Mesendoderm (in vitro differentiated cells): ENCODE measurements at regions not wholly inside any gene's neighbourhood (a gene's known extent, or its start where the extent isn't known, plus 50 kb on each side); places are given as distances from the start of the nearest gene placed in this dataset.

Experiments
- DNase-seq: peaks from one replicate; pipeline ENCODE4 v3.0.0; 2013
- H2AK5ac ChIP-seq: 2 replicates; pipeline ENCODE4 v1.6.1; 2013; ENCODE audit warnings: low read length, inconsistent platforms
- H2BK120ac ChIP-seq: 2 replicates; pipeline ENCODE4 v1.6.1; 2013; ENCODE audit warnings: low read depth, mild to moderate bottlenecking, low read length, moderate library complexity, mixed read lengths
- H2BK15ac ChIP-seq: replicated peaks from 2 replicates; pipeline ENCODE4 v1.6.1; 2013; ENCODE audit warnings: low read depth, mild to moderate bottlenecking, moderate library complexity
- H2BK5ac ChIP-seq: 2 replicates; pipeline ENCODE4 v1.6.1; 2013; ENCODE audit warnings: low read length, inconsistent platforms
- H3K18ac ChIP-seq: 2 replicates; pipeline ENCODE4 v1.6.1; 2013; ENCODE audit warnings: mild to moderate bottlenecking, low read length, mixed read lengths
- H3K23ac ChIP-seq: one replicate; pipeline ENCODE4 v1.6.1; 2013; ENCODE audit warnings: low read length
- H3K27ac ChIP-seq: 2 replicates; pipeline ENCODE4 v1.5.1; 2013; ENCODE audit warnings: low read depth, mild to moderate bottlenecking, inconsistent platforms, low read length, moderate library complexity
- H3K27me3 ChIP-seq: 2 replicates; pipeline ENCODE4 v1.6.1; 2013; ENCODE audit warnings: low read length, control low read depth, mild to moderate bottlenecking, inconsistent platforms; ENCODE audit not compliant: insufficient read depth, poor library complexity
- H3K36me3 ChIP-seq: 2 replicates; pipeline ENCODE4 v1.6.1; 2013; ENCODE audit warnings: low read length, inconsistent platforms; ENCODE audit not compliant: control insufficient read depth, insufficient read depth
- H3K4ac ChIP-seq: one replicate; pipeline ENCODE4 v1.6.1; 2013; ENCODE audit warnings: low read depth, mild to moderate bottlenecking, low read length, moderate library complexity
- H3K4me1 ChIP-seq: 2 replicates; pipeline ENCODE4 v1.6.1; 2013; ENCODE audit warnings: low read depth, low read length, inconsistent platforms; ENCODE audit not compliant: control insufficient read depth
- H3K4me2 ChIP-seq: 2 replicates; pipeline ENCODE4 v1.6.1; 2013; ENCODE audit warnings: low read length
- H3K4me3 ChIP-seq: 2 replicates; pipeline ENCODE4 v1.5.1; 2013; ENCODE audit warnings: mild to moderate bottlenecking, low read length
- H3K56ac ChIP-seq: one replicate; pipeline ENCODE4 v1.6.1; 2013; ENCODE audit warnings: low read length
- H3K79me1 ChIP-seq: 2 replicates; pipeline ENCODE4 v1.6.1; 2013; ENCODE audit warnings: low read length, inconsistent platforms
- H3K79me2 ChIP-seq: 2 replicates; pipeline ENCODE4 v1.6.1; 2013; ENCODE audit warnings: mild to moderate bottlenecking, low read length; ENCODE audit not compliant: control insufficient read depth, insufficient read depth
- H3K9ac ChIP-seq: 2 replicates; pipeline ENCODE4 v1.6.1; 2013; ENCODE audit warnings: low read length, inconsistent platforms
- H4K5ac ChIP-seq: one replicate; pipeline ENCODE4 v1.6.1; 2013; ENCODE audit warnings: low read length
- H4K8ac ChIP-seq: one replicate; pipeline ENCODE4 v1.6.1; 2013; ENCODE audit warnings: low read depth, mild to moderate bottlenecking, control low read depth, low read length, moderate library complexity
- WGBS: extraction: QIAGEN DNeasy Blood & Tissue Kit; methylation state at CpG from one replicate; pipeline ENCODE4 v1.1.7; 2013; ENCODE audit warnings: low lambda C conversion rate, missing lambda C conversion rate; ENCODE audit not compliant: insufficient coverage; ENCODE audit errors: extremely low coverage; 5-methylcytosine and 5-hydroxymethylcytosine counted together

GRCh38 chr3:22893101-22893500 is 310.0 kb upstream of the UBE2E2 start:
- H3K4me2 ChIP-seq, result no peak overlapping the region
- no peak overlapping the region for H3K4me3 ChIP-seq
- H3K27ac ChIP-seq, result no peak overlapping the region
- H3K23ac ChIP-seq, result no peak overlapping the region
- no peak overlapping the region for H3K56ac ChIP-seq
- H3K4me1 ChIP-seq, result no peaks in the 10 kb centered on the region
- H2BK5ac ChIP-seq, result no peak overlapping the region
- no peak overlapping the region for H2AK5ac ChIP-seq
- no peak overlapping the region for H3K9ac ChIP-seq
- no peak overlapping the region for H2BK120ac ChIP-seq
- no peaks in the 10 kb centered on the region for H3K79me1 ChIP-seq
- no peak overlapping the region for H3K18ac ChIP-seq
- no peak overlapping the region for H4K5ac ChIP-seq
- H3K27me3 ChIP-seq, result no peaks in the 10 kb centered on the region
- no peak overlapping the region for H4K8ac ChIP-seq
- WGBS, result no CpG with 5 or more reads among the region's 2 CpGs
- H3K4ac ChIP-seq, result no peak overlapping the region
- no peaks in the 10 kb centered on the region for H3K79me2 ChIP-seq
- no peaks in the 10 kb centered on the region for H3K36me3 ChIP-seq
- H2BK15ac ChIP-seq, result no peak overlapping the region
- DNase-seq, result no peak

GRCh38 chr3:22893644-22894325 is 309.3 kb upstream of the UBE2E2 start:
- Histone ChIP-seq H3K79me1 (no peaks in the 10 kb centered on the region), H3K56ac (no peak overlapping the region), H4K8ac (no peak overlapping the region), H3K23ac (no peak overlapping the region), H3K4me1 (no peaks in the 10 kb centered on the region), H2BK15ac (no peak overlapping the region), H3K4me2 (no peak overlapping the region), H2BK120ac (no peak overlapping the region), H3K36me3 (no peaks in the 10 kb centered on the region), H3K27me3 (no peaks in the 10 kb centered on the region), H3K4me3 (no peak overlapping the region), H2AK5ac (no peak overlapping the region), H3K79me2 (no peaks in the 10 kb centered on the region), H4K5ac (no peak overlapping the region), H3K4ac (no peak overlapping the region), H3K9ac (no peak overlapping the region), H3K18ac (no peak overlapping the region), H2BK5ac (no peak overlapping the region), H3K27ac (no peak overlapping the region)
- WGBS, result no CpG with 5 or more reads among the region's 3 CpGs
- DNase-seq, result no peak

GRCh38 chr3:22894865-22895264 is 308.3 kb upstream of the UBE2E2 start:
- Histone ChIP-seq H3K9ac (no peak overlapping the region), H2BK15ac (no peak overlapping the region), H4K8ac (no peak overlapping the region), H3K27ac (no peak overlapping the region), H3K4ac (no peak overlapping the region), H3K56ac (no peak overlapping the region), H3K4me1 (no peaks in the 10 kb centered on the region), H3K18ac (no peak overlapping the region), H3K4me3 (no peak overlapping the region), H2AK5ac (no peak overlapping the region), H3K27me3 (no peaks in the 10 kb centered on the region), H2BK5ac (no peak overlapping the region), H4K5ac (no peak overlapping the region), H3K79me2 (no peaks in the 10 kb centered on the region), H3K36me3 (no peaks in the 10 kb centered on the region), H3K4me2 (no peak overlapping the region), H3K79me1 (no peaks in the 10 kb centered on the region), H2BK120ac (no peak overlapping the region), H3K23ac (no peak overlapping the region)
- DNase-seq, result no peak
- no CpG with 5 or more reads among the region's 1 CpG for WGBS

- no peak overlapping the region for H3K9ac ChIP-seq
- no peaks in the 10 kb centered on the region for H3K79me2 ChIP-seq
- H3K4me1 ChIP-seq, result no peaks in the 10 kb centered on the region
- no peaks in the 10 kb centered on the region for H3K79me1 ChIP-seq
- no peak overlapping the region for H2BK120ac ChIP-seq
- DNase-seq, result no peak
- H3K18ac ChIP-seq, result no peak overlapping the region
- no peak overlapping the region for H2BK5ac ChIP-seq
- no CpG with 5 or more reads among the region's 3 CpGs for WGBS
- H3K27ac ChIP-seq, result no peak overlapping the region
- H4K8ac ChIP-seq, result no peak overlapping the region
- no peak overlapping the region for H3K4ac ChIP-seq
- no peak overlapping the region for H3K4me2 ChIP-seq
- no peaks in the 10 kb centered on the region for H3K27me3 ChIP-seq
- H3K4me3 ChIP-seq, result no peak overlapping the region
- no peak overlapping the region for H4K5ac ChIP-seq
- no peak overlapping the region for H3K23ac ChIP-seq
- no peak overlapping the region for H3K56ac ChIP-seq
- no peak overlapping the region for H2AK5ac ChIP-seq
- no peak overlapping the region for H2BK15ac ChIP-seq
- H3K36me3 ChIP-seq, result no peaks in the 10 kb centered on the region
Measured at GRCh38 chr3:22895671-22896070, 307.5 kb upstream of the UBE2E2 start.

GRCh38 chr3:22898558-22898957 is 304.6 kb upstream of the UBE2E2 start:
- Histone ChIP-seq H3K4me1 (no peaks in the 10 kb centered on the region), H3K4me2 (no peak overlapping the region), H4K8ac (no peak overlapping the region), H3K18ac (no peak overlapping the region), H2BK5ac (no peak overlapping the region), H3K56ac (no peak overlapping the region), H4K5ac (no peak overlapping the region), H2BK120ac (no peak overlapping the region), H2BK15ac (no peak overlapping the region), H3K23ac (no peak overlapping the region), H3K36me3 (no peaks in the 10 kb centered on the region), H3K4me3 (no peak overlapping the region), H3K79me1 (no peaks in the 10 kb centered on the region), H3K79me2 (no peaks in the 10 kb centered on the region), H3K27me3 (no peaks in the 10 kb centered on the region), H3K9ac (no peak overlapping the region), H3K27ac (no peak overlapping the region), H2AK5ac (no peak overlapping the region), H3K4ac (no peak overlapping the region)
- WGBS, result no CpG with 5 or more reads among the region's 1 CpG
- DNase-seq, result no peak

- no peaks in the 10 kb centered on the region for H3K36me3 ChIP-seq
- WGBS, result no CpG with 5 or more reads among the region's 4 CpGs
- no peak overlapping the region for H2BK15ac ChIP-seq
- H4K5ac ChIP-seq, result no peak overlapping the region
- no peak overlapping the region for H2AK5ac ChIP-seq
- H3K4ac ChIP-seq, result no peak overlapping the region
- H3K56ac ChIP-seq, result no peak overlapping the region
- no peak overlapping the region for H3K4me3 ChIP-seq
- no peak overlapping the region for H3K27ac ChIP-seq
- no peaks in the 10 kb centered on the region for H3K79me1 ChIP-seq
- no peaks in the 10 kb centered on the region for H3K79me2 ChIP-seq
- no peak overlapping the region for H2BK5ac ChIP-seq
- H3K23ac ChIP-seq, result no peak overlapping the region
- no peak overlapping the region for H3K18ac ChIP-seq
- H2BK120ac ChIP-seq, result no peak overlapping the region
- no peak overlapping the region for H3K9ac ChIP-seq
- H3K4me1 ChIP-seq, result no peaks in the 10 kb centered on the region
- no peak overlapping the region for H4K8ac ChIP-seq
- DNase-seq, result no peak
- no peaks in the 10 kb centered on the region for H3K27me3 ChIP-seq
- H3K4me2 ChIP-seq, result no peak overlapping the region
Measured at GRCh38 chr3:22899441-22899840, 303.7 kb upstream of the UBE2E2 start.
